ENCODE measurements at regions not wholly inside any gene's neighbourhood (a gene's known extent, or its start where the extent isn't known, plus 50 kb on each side); places are given as distances from the start of the nearest gene placed in this dataset.

- TF ChIP-seq EP300 (IDR thresholded peaks at IDR 0.05) (no peak), POLR2A (IDR thresholded peaks at IDR 0.05) (no peak)
- TF ChIP-seq, protein P1, sequence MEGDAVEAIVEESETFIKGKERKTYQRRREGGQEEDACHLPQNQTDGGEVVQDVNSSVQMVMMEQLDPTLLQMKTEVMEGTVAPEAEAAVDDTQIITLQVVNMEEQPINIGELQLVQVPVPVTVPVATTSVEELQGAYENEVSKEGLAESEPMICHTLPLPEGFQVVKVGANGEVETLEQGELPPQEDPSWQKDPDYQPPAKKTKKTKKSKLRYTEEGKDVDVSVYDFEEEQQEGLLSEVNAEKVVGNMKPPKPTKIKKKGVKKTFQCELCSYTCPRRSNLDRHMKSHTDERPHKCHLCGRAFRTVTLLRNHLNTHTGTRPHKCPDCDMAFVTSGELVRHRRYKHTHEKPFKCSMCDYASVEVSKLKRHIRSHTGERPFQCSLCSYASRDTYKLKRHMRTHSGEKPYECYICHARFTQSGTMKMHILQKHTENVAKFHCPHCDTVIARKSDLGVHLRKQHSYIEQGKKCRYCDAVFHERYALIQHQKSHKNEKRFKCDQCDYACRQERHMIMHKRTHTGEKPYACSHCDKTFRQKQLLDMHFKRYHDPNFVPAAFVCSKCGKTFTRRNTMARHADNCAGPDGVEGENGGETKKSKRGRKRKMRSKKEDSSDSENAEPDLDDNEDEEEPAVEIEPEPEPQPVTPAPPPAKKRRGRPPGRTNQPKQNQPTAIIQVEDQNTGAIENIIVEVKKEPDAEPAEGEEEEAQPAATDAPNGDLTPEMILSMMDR (IDR thresholded peaks at IDR 0.05) = no peak
These were observed 243.7 kb downstream of the SMAD2 start for GRCh38 chr18:47686806-47687205.

Measured in tibial nerve (tissue), 4 donors.